ENCODE measurements at regions not wholly inside any gene's neighbourhood (a gene's known extent, or its start where the extent isn't known, plus 50 kb on each side); places are given as distances from the start of the nearest gene placed in this dataset.

DNA sequence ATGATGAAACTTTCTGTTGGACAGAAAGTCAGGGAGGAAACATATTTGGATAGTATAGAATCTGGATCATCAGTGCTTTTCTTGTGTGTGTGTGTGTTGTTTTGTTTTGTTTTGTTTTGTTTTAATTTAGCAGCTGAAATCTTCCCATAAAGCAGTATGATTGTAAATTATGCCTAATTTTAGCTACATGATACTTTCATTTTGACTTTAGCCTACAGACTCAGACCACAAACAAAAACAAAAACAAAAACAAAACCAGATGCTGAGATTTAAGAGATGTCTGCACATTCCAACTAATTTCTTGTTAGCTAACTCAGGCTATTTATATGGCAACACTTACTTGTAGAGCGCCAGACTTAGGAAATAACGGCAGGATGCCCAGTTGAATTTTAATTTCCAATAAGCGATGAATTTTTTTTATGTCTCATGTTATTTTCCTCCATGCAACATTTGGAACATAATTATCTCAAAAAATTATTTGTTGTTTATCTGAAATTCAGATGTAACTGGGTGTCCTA lies 119.5 kb upstream of the TRPC7 start:
- intact Hi-C loops (cut with micrococcal nuclease; ENCODE audit: unreplicated experiment): no loop called here
- 0 out of 2 replicates have a peak, but pooled peaks cover 3% of the 10 kb centered on the region for H3K9me3 ChIP-seq
- no peak for DNase-seq
- Mint-ChIP-seq H3K27ac (ENCODE audit: unreplicated experiment) (no peak overlapping the region), H3K4me3 (ENCODE audit: unreplicated experiment) (no peak overlapping the region), H3K9me3 (ENCODE audit: unreplicated experiment) (no peaks in the 10 kb centered on the region), H3K36me3 (ENCODE audit: insufficient read depth, unreplicated experiment) (no peaks in the 10 kb centered on the region), H3K4me1 (ENCODE audit: low read depth, unreplicated experiment) (no peaks in the 10 kb centered on the region), H3K27me3 (ENCODE audit: insufficient read depth, unreplicated experiment) (peaks cover 11% of the 10 kb centered on the region)
- no peak overlapping the region for H3K4me3 ChIP-seq (ENCODE audit: low read depth, low read length)
- TF ChIP-seq, protein P1, sequence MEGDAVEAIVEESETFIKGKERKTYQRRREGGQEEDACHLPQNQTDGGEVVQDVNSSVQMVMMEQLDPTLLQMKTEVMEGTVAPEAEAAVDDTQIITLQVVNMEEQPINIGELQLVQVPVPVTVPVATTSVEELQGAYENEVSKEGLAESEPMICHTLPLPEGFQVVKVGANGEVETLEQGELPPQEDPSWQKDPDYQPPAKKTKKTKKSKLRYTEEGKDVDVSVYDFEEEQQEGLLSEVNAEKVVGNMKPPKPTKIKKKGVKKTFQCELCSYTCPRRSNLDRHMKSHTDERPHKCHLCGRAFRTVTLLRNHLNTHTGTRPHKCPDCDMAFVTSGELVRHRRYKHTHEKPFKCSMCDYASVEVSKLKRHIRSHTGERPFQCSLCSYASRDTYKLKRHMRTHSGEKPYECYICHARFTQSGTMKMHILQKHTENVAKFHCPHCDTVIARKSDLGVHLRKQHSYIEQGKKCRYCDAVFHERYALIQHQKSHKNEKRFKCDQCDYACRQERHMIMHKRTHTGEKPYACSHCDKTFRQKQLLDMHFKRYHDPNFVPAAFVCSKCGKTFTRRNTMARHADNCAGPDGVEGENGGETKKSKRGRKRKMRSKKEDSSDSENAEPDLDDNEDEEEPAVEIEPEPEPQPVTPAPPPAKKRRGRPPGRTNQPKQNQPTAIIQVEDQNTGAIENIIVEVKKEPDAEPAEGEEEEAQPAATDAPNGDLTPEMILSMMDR (IDR thresholded peaks at IDR 0.05; ENCODE audit: insufficient read depth in 1 of 2, low read depth in 1 of 2, low read length in 1 of 2, severe bottlenecking in 1 of 2, unreplicated experiment in 1 of 2): no peak
- H3K36me3 ChIP-seq (ENCODE audit: control insufficient read depth, insufficient read depth, low read length): no peaks in the 10 kb centered on the region
- BruUV-seq (replicated peaks): no TSS peak
- CTCF ChIA-PET: no interaction called here
- POLR2A ChIA-PET: no interaction called here
- no peaks in the 10 kb centered on the region for H3K27me3 ChIP-seq (replicated peaks; ENCODE audit: control insufficient read depth, insufficient read depth, low read length)
- no peaks in the 10 kb centered on the region for H3K4me1 ChIP-seq

DNA sequence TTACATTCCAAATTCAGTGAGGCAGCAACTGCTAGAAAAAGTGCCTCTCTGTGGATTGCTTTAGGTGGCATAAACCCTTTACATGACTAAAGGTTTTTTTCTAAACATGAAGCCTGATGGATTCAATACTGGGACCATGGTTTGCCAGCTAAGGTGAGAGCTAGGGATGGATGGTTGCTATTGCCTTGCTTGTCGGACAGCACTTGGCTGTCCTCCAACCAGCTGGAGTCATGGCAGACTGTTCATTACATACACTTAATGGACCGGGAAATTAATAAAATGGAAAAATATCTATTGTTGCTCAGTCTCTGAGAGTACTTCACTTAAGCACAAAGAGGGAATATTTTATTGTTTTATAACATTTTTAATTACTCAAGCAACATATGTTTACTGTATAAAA lies 116.9 kb upstream of the TRPC7 start:
- intact Hi-C loops (cut with micrococcal nuclease; ENCODE audit: unreplicated experiment): no loop called here
- Mint-ChIP-seq H3K36me3 (ENCODE audit: insufficient read depth, unreplicated experiment) (no peaks in the 10 kb centered on the region), H3K27ac (ENCODE audit: unreplicated experiment) (no peak overlapping the region), H3K27me3 (ENCODE audit: insufficient read depth, unreplicated experiment) (peaks cover 11% of the 10 kb centered on the region), H3K9me3 (ENCODE audit: unreplicated experiment) (no peaks in the 10 kb centered on the region), H3K4me3 (ENCODE audit: unreplicated experiment) (no peak overlapping the region), H3K4me1 (ENCODE audit: low read depth, unreplicated experiment) (no peaks in the 10 kb centered on the region)
- DNase-seq: no peak
- Histone ChIP-seq H3K4me3 (ENCODE audit: low read depth, low read length) (no peak overlapping the region), H3K27me3 (replicated peaks; ENCODE audit: control insufficient read depth, insufficient read depth, low read length) (no peaks in the 10 kb centered on the region), H3K9me3 (no peaks in the 10 kb centered on the region), H3K4me1 (no peaks in the 10 kb centered on the region), H3K36me3 (ENCODE audit: control insufficient read depth, insufficient read depth, low read length) (no peaks in the 10 kb centered on the region)
- no TSS peak for BruUV-seq (replicated peaks)
- POLR2A ChIA-PET: no interaction called here
- TF ChIP-seq, protein P1 (IDR thresholded peaks at IDR 0.05; ENCODE audit: insufficient read depth in 1 of 2, low read depth in 1 of 2, low read length in 1 of 2, severe bottlenecking in 1 of 2, unreplicated experiment in 1 of 2): no peak
- CTCF ChIA-PET: no interaction called here

DNA sequence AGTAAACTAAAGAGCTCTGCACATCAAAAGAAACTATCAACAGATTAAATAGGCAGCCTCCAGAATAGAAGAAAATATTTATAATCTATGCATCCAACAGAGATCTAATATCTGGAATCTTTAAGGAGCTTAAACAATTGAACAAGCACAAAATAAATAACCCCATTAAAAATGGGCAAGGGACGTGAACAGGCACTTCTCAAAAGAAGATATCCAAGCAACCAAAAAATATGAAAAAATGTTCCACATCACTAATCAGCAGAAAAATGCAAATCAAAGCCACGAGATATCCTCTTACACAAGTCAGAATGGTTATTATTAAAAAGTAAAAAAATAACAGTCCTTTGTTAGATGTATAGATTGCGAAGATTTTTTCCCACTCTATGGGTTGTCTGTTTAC lies 109.1 kb upstream of the TRPC7 start:
- POLR2A ChIA-PET: no interaction called here
- Mint-ChIP-seq H3K27ac (ENCODE audit: unreplicated experiment) (no peak overlapping the region), H3K4me1 (ENCODE audit: low read depth, unreplicated experiment) (no peaks in the 10 kb centered on the region), H3K9me3 (ENCODE audit: unreplicated experiment) (no peaks in the 10 kb centered on the region), H3K4me3 (ENCODE audit: unreplicated experiment) (no peak overlapping the region), H3K27me3 (ENCODE audit: insufficient read depth, unreplicated experiment) (peaks cover 6% of the 10 kb centered on the region), H3K36me3 (ENCODE audit: insufficient read depth, unreplicated experiment) (no peaks in the 10 kb centered on the region)
- no peak for DNase-seq
- CTCF ChIA-PET: no interaction called here
- peaks cover 3% of the 10 kb centered on the region; the same call in 1 of the 2 replicates for H3K9me3 ChIP-seq
- no peaks in the 10 kb centered on the region for H3K36me3 ChIP-seq (ENCODE audit: control insufficient read depth, insufficient read depth, low read length)
- TF ChIP-seq, protein P1 (IDR thresholded peaks at IDR 0.05; ENCODE audit: insufficient read depth in 1 of 2, low read depth in 1 of 2, low read length in 1 of 2, severe bottlenecking in 1 of 2, unreplicated experiment in 1 of 2): no peak
- H3K27me3 ChIP-seq (replicated peaks; ENCODE audit: control insufficient read depth, insufficient read depth, low read length): no peaks in the 10 kb centered on the region
- intact Hi-C loops (cut with micrococcal nuclease; ENCODE audit: unreplicated experiment): no loop called here
- no peak overlapping the region for H3K4me3 ChIP-seq (ENCODE audit: low read depth, low read length)
- no peaks in the 10 kb centered on the region for H3K4me1 ChIP-seq
- BruUV-seq (replicated peaks): no TSS peak

Data from Caco-2 (cell line).